ENCODE measurements at regions not wholly inside any gene's neighbourhood (a gene's known extent, or its start where the extent isn't known, plus 50 kb on each side); places are given as distances from the start of the nearest gene placed in this dataset.
"Not testable (repeated sequence)": the region's sequence is repeated elsewhere in the genome, so short reads cannot be mapped to it uniquely, and the experiment has no call there.

DNA sequence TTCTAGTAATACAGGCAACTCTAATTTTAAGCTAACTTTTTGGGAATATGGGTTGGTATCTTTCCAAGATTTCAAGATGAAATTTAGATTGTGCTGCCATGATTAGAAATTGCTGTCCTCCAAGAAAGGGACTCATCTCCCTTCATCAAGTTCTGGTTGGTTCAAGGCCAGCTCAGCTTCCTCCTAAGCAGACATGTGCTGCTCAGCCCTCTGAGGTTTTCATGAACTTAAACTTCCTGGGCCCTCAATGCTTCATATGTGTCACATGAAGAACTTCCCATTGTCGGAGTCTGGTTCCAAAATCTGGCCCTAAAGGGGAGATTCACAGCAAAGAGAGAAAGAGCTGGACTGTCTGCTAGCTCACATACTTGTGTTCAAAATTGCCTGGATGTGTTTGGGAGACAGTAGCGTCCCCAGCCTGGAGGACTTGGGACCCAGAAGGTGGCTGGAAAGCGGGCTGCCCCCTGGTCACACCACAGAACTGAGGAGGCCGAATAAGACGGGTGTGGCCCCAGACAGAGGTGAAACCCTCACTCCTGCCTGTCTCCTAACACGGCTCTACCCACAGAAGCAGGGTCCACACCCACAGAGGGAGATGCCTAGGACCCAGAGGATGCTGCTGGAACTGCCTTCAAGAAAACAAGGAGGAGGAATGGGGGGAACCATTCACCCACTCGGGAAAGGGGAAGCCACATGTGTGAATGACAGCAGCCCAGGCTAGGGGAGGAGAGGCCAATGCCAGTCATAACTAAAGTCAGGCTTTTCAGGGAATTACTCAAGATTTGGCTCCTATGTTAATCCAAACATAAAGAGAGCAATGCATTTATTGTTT lies 54.3 kb upstream of the GPR31 start:
- TF ChIP-seq, protein P1, sequence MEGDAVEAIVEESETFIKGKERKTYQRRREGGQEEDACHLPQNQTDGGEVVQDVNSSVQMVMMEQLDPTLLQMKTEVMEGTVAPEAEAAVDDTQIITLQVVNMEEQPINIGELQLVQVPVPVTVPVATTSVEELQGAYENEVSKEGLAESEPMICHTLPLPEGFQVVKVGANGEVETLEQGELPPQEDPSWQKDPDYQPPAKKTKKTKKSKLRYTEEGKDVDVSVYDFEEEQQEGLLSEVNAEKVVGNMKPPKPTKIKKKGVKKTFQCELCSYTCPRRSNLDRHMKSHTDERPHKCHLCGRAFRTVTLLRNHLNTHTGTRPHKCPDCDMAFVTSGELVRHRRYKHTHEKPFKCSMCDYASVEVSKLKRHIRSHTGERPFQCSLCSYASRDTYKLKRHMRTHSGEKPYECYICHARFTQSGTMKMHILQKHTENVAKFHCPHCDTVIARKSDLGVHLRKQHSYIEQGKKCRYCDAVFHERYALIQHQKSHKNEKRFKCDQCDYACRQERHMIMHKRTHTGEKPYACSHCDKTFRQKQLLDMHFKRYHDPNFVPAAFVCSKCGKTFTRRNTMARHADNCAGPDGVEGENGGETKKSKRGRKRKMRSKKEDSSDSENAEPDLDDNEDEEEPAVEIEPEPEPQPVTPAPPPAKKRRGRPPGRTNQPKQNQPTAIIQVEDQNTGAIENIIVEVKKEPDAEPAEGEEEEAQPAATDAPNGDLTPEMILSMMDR (IDR thresholded peaks at IDR 0.05), result no peak
- ChIA-PET CTCF (interaction anchor here (1.1 kb wide), 1 partner anchor 11 kb away, joined by 3 read pairs; no protein-coding TSS in a partner anchor), POLR2A (no interaction called here)
- no peak for DNase-seq
- no peaks in the 10 kb centered on the region for H3K4me1 Mint-ChIP-seq (ENCODE audit: low read depth)
- H3K9me3 Mint-ChIP-seq, result no peaks in the 10 kb centered on the region
- ATAC-seq, result no peak
- H3K27ac Mint-ChIP-seq, result no peak overlapping the region
- H3K27me3 Mint-ChIP-seq, result peaks cover 1% of the 10 kb centered on the region
- H3K4me3 Mint-ChIP-seq, result no peak overlapping the region
- no peaks in the 10 kb centered on the region for H3K36me3 Mint-ChIP-seq (ENCODE audit: low read depth)
- intact Hi-C loops (cut with micrococcal nuclease), result no loop called here

DNA sequence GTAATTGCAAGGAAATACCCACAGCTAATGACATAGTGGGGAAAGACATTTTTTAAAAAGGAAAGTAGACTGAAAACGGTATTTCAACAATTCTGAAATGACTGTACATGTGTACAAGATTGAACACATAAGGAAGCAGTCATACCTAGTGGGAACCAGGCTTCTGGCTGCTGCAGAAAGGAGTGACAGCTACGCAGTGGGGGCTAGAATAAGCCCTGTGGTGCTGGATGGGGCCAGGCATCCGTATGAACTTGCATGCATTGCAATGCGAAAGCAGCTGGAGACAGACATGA lies 54.9 kb upstream of the GPR31 start:
- DNase-seq, result no peak
- H3K27ac Mint-ChIP-seq, result no peak overlapping the region
- no peaks in the 10 kb centered on the region for H3K9me3 Mint-ChIP-seq
- intact Hi-C loops (cut with micrococcal nuclease), result no loop called here
- ChIA-PET CTCF (interaction anchor here (1.1 kb wide), 1 partner anchor 11 kb away, joined by 3 read pairs; no protein-coding TSS in a partner anchor), POLR2A (no interaction called here)
- H3K4me1 Mint-ChIP-seq (ENCODE audit: low read depth), result no peaks in the 10 kb centered on the region
- H3K27me3 Mint-ChIP-seq, result peaks cover 1% of the 10 kb centered on the region
- no peak overlapping the region for H3K4me3 Mint-ChIP-seq
- ATAC-seq, result no peak
- no peaks in the 10 kb centered on the region for H3K36me3 Mint-ChIP-seq (ENCODE audit: low read depth)
- TF ChIP-seq, protein P1 (IDR thresholded peaks at IDR 0.05), result no peak

DNA sequence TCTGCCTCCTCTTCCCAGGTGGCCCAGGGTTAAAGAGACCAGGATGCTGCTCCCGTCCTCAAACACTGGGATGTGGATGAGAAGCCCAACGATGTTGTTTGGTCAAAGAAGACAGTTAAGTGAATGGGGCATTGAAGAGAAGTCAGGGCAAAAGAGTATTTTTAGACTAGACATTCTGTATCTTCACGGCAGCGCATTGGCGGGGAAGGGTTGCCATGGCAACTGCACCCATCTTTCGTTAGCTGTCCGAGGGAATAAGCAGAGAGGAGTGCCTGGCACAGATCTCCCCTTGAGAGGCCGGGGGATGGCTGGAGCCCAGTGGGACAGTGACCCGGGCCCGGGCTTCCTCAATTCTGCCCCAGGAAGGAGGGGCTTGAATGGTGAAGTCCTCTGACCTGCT lies 56.4 kb upstream of the GPR31 start:
- no peaks in the 10 kb centered on the region for H3K36me3 Mint-ChIP-seq (ENCODE audit: low read depth)
- DNase-seq (no peak), ATAC-seq (no peak)
- ChIA-PET POLR2A (no interaction called here), CTCF (no interaction called here)
- no peak overlapping the region for H3K4me3 Mint-ChIP-seq
- no peaks in the 10 kb centered on the region for H3K9me3 Mint-ChIP-seq
- no peak overlapping the region for H3K27ac Mint-ChIP-seq
- TF ChIP-seq, protein P1 (IDR thresholded peaks at IDR 0.05), result no peak
- no peaks in the 10 kb centered on the region for H3K4me1 Mint-ChIP-seq (ENCODE audit: low read depth)
- H3K27me3 Mint-ChIP-seq, result peaks cover 1% of the 10 kb centered on the region
- intact Hi-C loops (cut with micrococcal nuclease), result no loop called here

DNA sequence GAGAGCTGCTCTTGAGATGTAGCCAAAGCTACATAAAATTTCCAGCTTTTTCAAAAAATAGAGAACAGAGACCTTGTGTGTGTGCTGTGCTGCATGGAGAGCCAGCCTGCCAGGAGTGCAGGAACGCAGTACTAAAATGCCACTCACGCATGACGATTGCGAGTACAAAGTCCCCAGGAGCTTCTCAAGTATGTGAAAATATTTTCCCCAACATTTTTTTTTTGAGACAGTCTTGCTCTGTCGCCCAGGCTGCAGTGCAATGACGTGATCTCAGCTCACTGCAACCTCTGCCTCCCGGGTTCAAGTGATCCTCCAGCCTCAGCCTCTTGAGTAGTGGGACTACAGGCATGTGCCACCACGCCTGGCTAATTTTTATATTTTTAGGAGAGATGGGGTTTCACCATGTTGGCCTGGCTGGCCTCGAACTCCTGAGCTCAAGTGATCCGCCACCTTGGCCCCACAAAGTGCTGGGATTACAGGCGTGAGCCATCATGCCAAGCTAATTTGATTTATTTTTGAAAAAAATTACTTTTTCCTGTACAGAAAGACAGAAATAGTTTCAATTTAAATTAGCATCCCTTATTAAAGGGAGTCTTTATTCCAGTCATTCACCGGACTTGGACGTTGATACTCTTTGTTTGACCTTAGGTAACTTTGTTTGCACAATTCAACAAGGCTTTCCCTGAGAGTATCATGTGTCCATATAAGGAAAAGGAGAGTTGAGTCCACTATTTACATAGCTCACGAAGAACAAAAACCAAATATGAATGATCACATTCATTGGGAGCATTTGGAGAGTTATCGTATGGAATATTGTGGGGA lies 57.9 kb upstream of the GPR31 start:
- CTCF ChIA-PET; H3K4me3 Mint-ChIP-seq; intact Hi-C loops (cut with micrococcal nuclease): not testable (repeated sequence)

DNA sequence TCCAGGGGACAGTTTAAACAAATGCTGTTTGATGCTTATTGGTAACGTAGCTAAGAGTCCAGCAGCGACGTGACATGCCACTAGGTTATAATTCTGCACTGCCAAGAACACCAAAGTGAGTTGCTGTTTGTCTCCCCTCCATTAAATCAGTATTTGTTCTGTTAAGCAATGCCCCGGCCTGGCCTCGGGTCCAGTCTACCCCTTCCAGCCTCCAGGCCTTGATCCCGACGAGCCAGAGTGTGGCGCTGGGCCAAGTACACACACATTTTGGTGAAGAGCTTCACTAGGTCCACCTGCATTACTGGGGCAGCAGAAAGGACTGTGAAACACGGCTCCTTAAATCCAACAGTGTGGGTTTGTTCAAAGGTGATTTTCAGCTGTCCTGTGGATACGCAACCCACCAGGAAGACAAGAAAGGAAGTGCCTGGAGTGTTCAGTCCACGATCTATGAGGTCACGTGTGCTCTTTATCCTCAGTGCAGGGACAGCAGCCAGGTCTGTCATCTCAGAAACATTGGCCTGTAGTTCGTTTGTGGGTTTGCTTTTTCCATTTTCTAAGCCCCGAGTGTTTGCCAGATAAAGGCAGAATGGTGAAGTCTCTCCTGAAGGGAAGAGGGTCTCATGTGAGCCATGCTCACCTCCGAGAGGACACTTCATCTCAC lies 58.7 kb upstream of the GPR31 start:
- CTCF ChIA-PET; H3K27ac Mint-ChIP-seq; POLR2A ChIA-PET; H3K9me3 Mint-ChIP-seq; ATAC-seq; H3K36me3 Mint-ChIP-seq (ENCODE audit: low read depth); intact Hi-C loops (cut with micrococcal nuclease); H3K4me3 Mint-ChIP-seq; H3K4me1 Mint-ChIP-seq (ENCODE audit: low read depth); H3K27me3 Mint-ChIP-seq; DNase-seq: not testable (repeated sequence)

More for the DNA sequence above, 57.9 kb upstream of the GPR31 start:
- POLR2A ChIA-PET; H3K27me3 Mint-ChIP-seq; DNase-seq; H3K36me3 Mint-ChIP-seq (ENCODE audit: low read depth); H3K27ac Mint-ChIP-seq; H3K9me3 Mint-ChIP-seq; ATAC-seq; H3K4me1 Mint-ChIP-seq (ENCODE audit: low read depth): not testable (repeated sequence)

DNA sequence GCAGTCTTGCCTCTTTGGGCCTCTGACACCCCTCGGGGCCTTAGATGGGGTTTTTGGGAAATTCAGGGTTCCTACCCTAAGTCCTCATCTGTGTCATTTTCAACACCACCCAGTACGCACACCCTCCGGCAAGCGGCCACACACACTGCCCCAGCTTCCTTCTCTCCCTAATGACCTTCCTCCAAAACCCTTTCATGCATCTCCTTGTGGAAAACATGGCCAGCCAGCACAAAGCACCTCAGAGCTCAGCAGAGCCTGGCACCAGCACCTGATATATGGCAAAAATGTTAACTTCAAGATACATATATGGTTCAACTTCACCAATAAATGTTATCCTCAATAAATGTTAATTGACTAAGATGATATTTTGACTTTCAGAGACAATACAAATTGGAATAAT lies 59.3 kb upstream of the GPR31 start:
- intact Hi-C loops (cut with micrococcal nuclease); H3K4me1 Mint-ChIP-seq (ENCODE audit: low read depth); POLR2A ChIA-PET; DNase-seq; H3K4me3 Mint-ChIP-seq; H3K27me3 Mint-ChIP-seq; H3K27ac Mint-ChIP-seq; H3K9me3 Mint-ChIP-seq; ATAC-seq; H3K36me3 Mint-ChIP-seq (ENCODE audit: low read depth): not testable (repeated sequence)
- CTCF ChIA-PET, result interaction anchor here (1.4 kb wide), 1 partner anchor 73 kb away, joined by 9 read pairs; the partner anchor contains the start of gene UNC93A

Measured in activated CD8-positive, alpha-beta T cell treated with anti-CD3 and anti-CD28 coated beads for 36 hours (primary cell).